ENCODE measurements at regions not wholly inside any gene's neighbourhood (a gene's known extent, or its start where the extent isn't known, plus 50 kb on each side); places are given as distances from the start of the nearest gene placed in this dataset.

GRCh38 chr2:144946263-144946662 is 426.3 kb upstream of the ZEB2 start:
- TF ChIP-seq, protein P1, sequence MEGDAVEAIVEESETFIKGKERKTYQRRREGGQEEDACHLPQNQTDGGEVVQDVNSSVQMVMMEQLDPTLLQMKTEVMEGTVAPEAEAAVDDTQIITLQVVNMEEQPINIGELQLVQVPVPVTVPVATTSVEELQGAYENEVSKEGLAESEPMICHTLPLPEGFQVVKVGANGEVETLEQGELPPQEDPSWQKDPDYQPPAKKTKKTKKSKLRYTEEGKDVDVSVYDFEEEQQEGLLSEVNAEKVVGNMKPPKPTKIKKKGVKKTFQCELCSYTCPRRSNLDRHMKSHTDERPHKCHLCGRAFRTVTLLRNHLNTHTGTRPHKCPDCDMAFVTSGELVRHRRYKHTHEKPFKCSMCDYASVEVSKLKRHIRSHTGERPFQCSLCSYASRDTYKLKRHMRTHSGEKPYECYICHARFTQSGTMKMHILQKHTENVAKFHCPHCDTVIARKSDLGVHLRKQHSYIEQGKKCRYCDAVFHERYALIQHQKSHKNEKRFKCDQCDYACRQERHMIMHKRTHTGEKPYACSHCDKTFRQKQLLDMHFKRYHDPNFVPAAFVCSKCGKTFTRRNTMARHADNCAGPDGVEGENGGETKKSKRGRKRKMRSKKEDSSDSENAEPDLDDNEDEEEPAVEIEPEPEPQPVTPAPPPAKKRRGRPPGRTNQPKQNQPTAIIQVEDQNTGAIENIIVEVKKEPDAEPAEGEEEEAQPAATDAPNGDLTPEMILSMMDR (IDR thresholded peaks at IDR 0.05), result no peak
- no peak for TF ChIP-seq EZH2 (IDR thresholded peaks at IDR 0.05; ENCODE audit: borderline replicate concordance, insufficient read depth, low read depth, low read length, poor library complexity, severe bottlenecking)
